Endodermal cell (in vitro differentiated cells): ENCODE measurements at regions not wholly inside any gene's neighbourhood (a gene's known extent, or its start where the extent isn't known, plus 50 kb on each side); places are given as distances from the start of the nearest gene placed in this dataset.
A peak's percentile ranks its signal among the peaks of the same experiment; 100 is the strongest.
"Not testable (repeated sequence)": the region's sequence is repeated elsewhere in the genome, so short reads cannot be mapped to it uniquely, and the experiment has no call there.

Source experiments
- DNase-seq: peaks from one replicate; pipeline ENCODE4 v3.0.0-alpha.2; 2017
- H3K27ac ChIP-seq: 2 replicates; pipeline ENCODE4 v1.5.1; 2013; ENCODE audit warnings: mild to moderate bottlenecking, low read depth, low read length, moderate library complexity
- H3K27me3 ChIP-seq: 2 replicates; pipeline ENCODE4 v1.6.1; 2013; ENCODE audit warnings: mild to moderate bottlenecking, low read length, moderate library complexity; ENCODE audit not compliant: insufficient read depth, control insufficient read depth, poor library complexity, severe bottlenecking
- H3K36me3 ChIP-seq: 2 replicates; pipeline ENCODE4 v1.7.0; 2013; ENCODE audit warnings: mild to moderate bottlenecking, low read length, moderate library complexity; ENCODE audit not compliant: control insufficient read depth, insufficient read depth
- H3K4me1 ChIP-seq: one replicate; pipeline ENCODE4 v1.7.0; 2013; ENCODE audit warnings: low read length; ENCODE audit not compliant: control insufficient read depth, insufficient read depth
- H3K4me3 ChIP-seq: 2 replicates; pipeline ENCODE4 v1.5.1; 2013; ENCODE audit warnings: mild to moderate bottlenecking, low read length, moderate library complexity
- H3K9ac ChIP-seq: 2 replicates; pipeline ENCODE4 v1.6.1; 2013; ENCODE audit warnings: mild to moderate bottlenecking, low read length, moderate library complexity; ENCODE audit not compliant: poor library complexity, severe bottlenecking; ENCODE audit errors: extremely low read depth
- H3K9me3 ChIP-seq: 2 replicates; pipeline ENCODE4 v1.6.1; 2013; ENCODE audit warnings: mild to moderate bottlenecking, low read length, moderate library complexity; ENCODE audit not compliant: control insufficient read depth
- H3K27ac Mint-ChIP-seq: 2 replicates; pipeline ENCODE4 v1.8.0; 2020; ENCODE audit warnings: mixed read lengths
- H3K27me3 Mint-ChIP-seq: 2 replicates; pipeline ENCODE4 v1.8.0; 2021; ENCODE audit warnings: mild to moderate bottlenecking, mixed read lengths; ENCODE audit not compliant: insufficient read depth
- H3K36me3 Mint-ChIP-seq: 2 replicates; pipeline ENCODE4 v1.8.0; 2020; ENCODE audit warnings: low read depth, mixed read lengths
- H3K4me1 Mint-ChIP-seq: 2 replicates; pipeline ENCODE4 v1.8.0; 2020; ENCODE audit warnings: mixed read lengths
- H3K4me3 Mint-ChIP-seq: 2 replicates; pipeline ENCODE4 v1.8.0; 2020; ENCODE audit warnings: mild to moderate bottlenecking, moderate library complexity, mixed read lengths
- H3K9me3 Mint-ChIP-seq: 2 replicates; pipeline ENCODE4 v1.8.0; 2020; ENCODE audit warnings: mild to moderate bottlenecking, mixed read lengths
- WGBS, 2 experiments: methylation state at CpG; one replicate each; pipeline versions ENCODE4 v1.1.5 to v1.1.7; 2013; ENCODE audit warnings: missing lambda C conversion rate in 2 of 2, mixed read lengths in 1 of 2; ENCODE audit not compliant: insufficient coverage in 1 of 2, insufficient read length in 1 of 2; 5-methylcytosine and 5-hydroxymethylcytosine counted together
- TF ChIP-seq, protein P1 (sequence below): fragments of 200-600 bp; sonication (generic); conservative IDR thresholded peaks from 2 replicates; pipeline ENCODE4 v1.5.0; 2021; ENCODE audit warnings: antibody characterized with exemption, mild to moderate bottlenecking

DNA sequence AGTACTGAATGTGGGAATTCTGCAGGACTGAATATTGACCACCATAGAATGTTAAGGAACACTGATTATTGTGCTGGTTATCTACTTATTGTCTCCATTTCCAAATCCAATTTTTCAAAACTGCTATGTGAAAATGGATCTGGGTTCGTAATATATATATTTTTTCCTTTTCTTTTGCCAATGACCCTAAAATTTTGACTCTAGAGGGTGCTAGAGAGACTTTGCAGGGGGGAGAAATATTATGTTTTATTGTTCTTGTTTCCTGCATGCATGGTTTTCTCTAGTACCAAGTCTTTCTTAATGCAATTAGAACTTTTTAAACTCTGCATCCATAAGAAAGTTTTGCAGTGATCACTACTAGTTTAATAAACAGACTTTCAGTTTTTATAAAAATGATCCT, 1256.9 kb downstream of the BRINP3 start:
- no CpG with 5 or more reads among the region's 1 CpG for WGBS, 2 experiments
- no peak overlapping the region for H3K4me3 ChIP-seq
- TF ChIP-seq, protein P1, sequence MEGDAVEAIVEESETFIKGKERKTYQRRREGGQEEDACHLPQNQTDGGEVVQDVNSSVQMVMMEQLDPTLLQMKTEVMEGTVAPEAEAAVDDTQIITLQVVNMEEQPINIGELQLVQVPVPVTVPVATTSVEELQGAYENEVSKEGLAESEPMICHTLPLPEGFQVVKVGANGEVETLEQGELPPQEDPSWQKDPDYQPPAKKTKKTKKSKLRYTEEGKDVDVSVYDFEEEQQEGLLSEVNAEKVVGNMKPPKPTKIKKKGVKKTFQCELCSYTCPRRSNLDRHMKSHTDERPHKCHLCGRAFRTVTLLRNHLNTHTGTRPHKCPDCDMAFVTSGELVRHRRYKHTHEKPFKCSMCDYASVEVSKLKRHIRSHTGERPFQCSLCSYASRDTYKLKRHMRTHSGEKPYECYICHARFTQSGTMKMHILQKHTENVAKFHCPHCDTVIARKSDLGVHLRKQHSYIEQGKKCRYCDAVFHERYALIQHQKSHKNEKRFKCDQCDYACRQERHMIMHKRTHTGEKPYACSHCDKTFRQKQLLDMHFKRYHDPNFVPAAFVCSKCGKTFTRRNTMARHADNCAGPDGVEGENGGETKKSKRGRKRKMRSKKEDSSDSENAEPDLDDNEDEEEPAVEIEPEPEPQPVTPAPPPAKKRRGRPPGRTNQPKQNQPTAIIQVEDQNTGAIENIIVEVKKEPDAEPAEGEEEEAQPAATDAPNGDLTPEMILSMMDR = peak; percentile 67
- no peak overlapping the region for H3K4me3 Mint-ChIP-seq
- H3K9me3 ChIP-seq = no peaks in the 10 kb centered on the region
- H3K4me1 Mint-ChIP-seq = no peaks in the 10 kb centered on the region
- no peak for DNase-seq
- no peak overlapping the region for H3K27ac Mint-ChIP-seq
- H3K36me3 ChIP-seq = no peaks in the 10 kb centered on the region
- H3K4me1 ChIP-seq = no peaks in the 10 kb centered on the region
- no peaks in the 10 kb centered on the region for H3K27me3 ChIP-seq
- no peaks in the 10 kb centered on the region for H3K27me3 Mint-ChIP-seq
- H3K27ac ChIP-seq = no peak overlapping the region
- no peak overlapping the region for H3K9ac ChIP-seq
- peaks cover 6% of the 10 kb centered on the region for H3K9me3 Mint-ChIP-seq
- H3K36me3 Mint-ChIP-seq = no peaks in the 10 kb centered on the region

DNA sequence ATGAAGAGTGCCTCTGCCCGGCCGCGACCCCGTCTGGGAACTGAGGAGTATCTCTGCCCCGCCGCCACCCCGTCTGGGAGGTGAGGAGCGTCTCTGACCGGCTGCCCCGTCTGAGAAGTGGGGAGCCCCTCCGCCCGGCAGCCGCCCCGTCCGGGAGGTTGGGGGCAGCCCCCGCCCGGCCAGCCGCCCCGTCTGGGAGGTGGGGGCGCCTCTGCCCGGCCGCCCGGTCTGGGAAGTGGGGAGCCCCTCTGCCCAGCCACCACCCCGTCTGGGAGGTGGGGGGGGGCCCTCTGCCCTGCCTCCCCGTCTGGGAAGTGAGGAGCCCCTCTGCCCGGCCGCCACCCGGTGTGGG, 1251.9 kb downstream of the BRINP3 start:
- H3K27me3 Mint-ChIP-seq, H3K36me3 ChIP-seq, H3K4me1 Mint-ChIP-seq, DNase-seq, H3K27me3 ChIP-seq, H3K27ac ChIP-seq, H3K27ac Mint-ChIP-seq, H3K4me1 ChIP-seq, H3K9ac ChIP-seq, H3K9me3 ChIP-seq, H3K36me3 Mint-ChIP-seq, H3K4me3 Mint-ChIP-seq, H3K4me3 ChIP-seq: not testable (repeated sequence)
- WGBS, 2 experiments = 83 to 91% methylated on average over 5 to 28 of the region's 28 CpGs
- H3K9me3 Mint-ChIP-seq = peaks cover 12% of the 10 kb centered on the region

DNA sequence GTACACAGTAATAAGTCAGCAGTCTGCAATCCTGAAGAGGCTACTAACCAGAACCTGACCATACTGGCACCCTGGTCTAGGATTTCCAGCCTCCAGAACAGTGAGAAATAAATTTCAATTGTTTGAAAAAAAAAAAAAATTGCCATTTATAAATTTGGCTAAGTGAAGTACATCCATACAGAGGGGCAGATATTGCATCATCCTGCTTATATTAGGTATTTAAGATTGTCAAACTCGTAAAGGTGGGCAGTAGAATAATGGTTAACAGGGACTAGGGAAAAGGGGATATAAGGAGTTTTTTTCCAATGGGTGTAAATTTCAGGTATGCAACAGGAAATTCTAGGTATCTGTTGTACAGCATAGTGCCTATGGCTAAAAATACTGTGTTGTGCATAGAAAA, 1250.9 kb downstream of the BRINP3 start:
- Mint-ChIP-seq H3K27ac (no peak overlapping the region), H3K36me3 (no peaks in the 10 kb centered on the region), H3K4me3 (no peak overlapping the region), H3K9me3 (peaks cover 12% of the 10 kb centered on the region), H3K27me3 (no peaks in the 10 kb centered on the region), H3K4me1 (no peaks in the 10 kb centered on the region)
- Histone ChIP-seq H3K4me1 (no peaks in the 10 kb centered on the region), H3K27me3 (no peaks in the 10 kb centered on the region), H3K9me3 (no peaks in the 10 kb centered on the region), H3K4me3 (no peak overlapping the region), H3K36me3 (no peaks in the 10 kb centered on the region), H3K27ac (no peak overlapping the region), H3K9ac (no peak overlapping the region)
- TF ChIP-seq, protein P1 = no peak
- DNase-seq = no peak
- WGBS, 2 experiments = 86 to 90% methylated on average over 1 of the region's 1 CpG

DNA sequence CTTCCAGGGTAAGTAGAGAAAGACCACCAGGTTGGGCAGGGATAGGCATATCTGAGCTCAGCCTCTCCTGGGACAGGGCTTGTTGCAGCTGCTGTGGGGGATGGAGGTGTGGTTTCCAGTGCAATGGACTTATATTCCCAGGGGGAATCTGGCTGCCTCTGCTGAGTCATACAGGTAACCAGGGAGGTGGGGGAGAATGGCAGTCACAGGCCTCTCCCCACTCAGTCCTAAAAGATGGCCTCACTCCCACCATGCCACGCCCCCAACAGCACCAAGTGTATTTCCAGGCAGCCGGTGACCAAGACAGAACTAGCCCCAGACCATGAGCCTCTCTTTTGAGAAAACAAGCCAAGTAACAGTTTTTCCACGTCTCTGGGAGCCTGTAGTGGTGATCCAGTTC, 1240.7 kb downstream of the BRINP3 start:
- Histone ChIP-seq H3K27me3 (no peaks in the 10 kb centered on the region), H3K4me3 (no peak overlapping the region), H3K36me3 (no peaks in the 10 kb centered on the region), H3K27ac (no peak overlapping the region), H3K9me3 (no peaks in the 10 kb centered on the region), H3K4me1 (no peaks in the 10 kb centered on the region), H3K9ac (no peak overlapping the region)
- H3K36me3 Mint-ChIP-seq = no peaks in the 10 kb centered on the region
- H3K9me3 Mint-ChIP-seq = no peaks in the 10 kb centered on the region
- H3K4me1 Mint-ChIP-seq = no peaks in the 10 kb centered on the region
- WGBS, 2 experiments = 83 to 88% methylated on average over 1 to 3 of the region's 3 CpGs
- TF ChIP-seq, protein P1 = no peak
- no peak for DNase-seq
- no peak overlapping the region for H3K4me3 Mint-ChIP-seq
- no peak overlapping the region for H3K27ac Mint-ChIP-seq
- H3K27me3 Mint-ChIP-seq = no peaks in the 10 kb centered on the region
